ENCODE measurements at regions not wholly inside any gene's neighbourhood (a gene's known extent, or its start where the extent isn't known, plus 50 kb on each side); places are given as distances from the start of the nearest gene placed in this dataset.

DNA sequence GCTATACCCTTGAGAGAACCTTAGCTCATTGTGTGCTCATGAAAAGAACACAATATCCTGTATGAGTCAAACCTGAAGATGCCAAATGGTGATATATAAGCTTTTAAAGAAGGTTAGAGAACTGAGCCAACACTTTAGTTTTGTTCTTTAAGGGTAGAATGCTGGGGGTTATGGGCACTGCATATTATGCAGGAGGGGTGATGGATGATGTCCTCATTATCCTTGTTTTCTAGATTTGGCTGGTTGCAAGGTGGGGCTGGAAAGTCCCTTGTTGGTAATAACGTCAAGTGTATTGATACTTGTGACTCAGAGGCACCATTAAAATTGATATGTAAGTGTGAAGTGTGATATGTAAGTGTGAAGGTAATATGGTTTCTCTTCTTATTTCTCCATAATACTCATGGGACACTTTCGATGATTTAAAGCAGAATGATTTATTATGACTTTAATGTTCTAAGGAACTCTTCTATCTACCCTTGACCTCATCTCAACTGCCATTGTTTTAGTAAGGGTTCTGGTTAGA is 113.7 kb upstream of the DTNBP1 start:
- H3K4me1 Mint-ChIP-seq, result peaks cover 5% of the 10 kb centered on the region
- no peaks in the 10 kb centered on the region for H3K36me3 Mint-ChIP-seq
- no peak overlapping the region for H3K4me3 Mint-ChIP-seq
- H3K27ac Mint-ChIP-seq, result peak overlapping the region; percentile 64
- H3K27me3 Mint-ChIP-seq, result peaks cover 3% of the 10 kb centered on the region
- no peaks in the 10 kb centered on the region for H3K9me3 Mint-ChIP-seq

DNA sequence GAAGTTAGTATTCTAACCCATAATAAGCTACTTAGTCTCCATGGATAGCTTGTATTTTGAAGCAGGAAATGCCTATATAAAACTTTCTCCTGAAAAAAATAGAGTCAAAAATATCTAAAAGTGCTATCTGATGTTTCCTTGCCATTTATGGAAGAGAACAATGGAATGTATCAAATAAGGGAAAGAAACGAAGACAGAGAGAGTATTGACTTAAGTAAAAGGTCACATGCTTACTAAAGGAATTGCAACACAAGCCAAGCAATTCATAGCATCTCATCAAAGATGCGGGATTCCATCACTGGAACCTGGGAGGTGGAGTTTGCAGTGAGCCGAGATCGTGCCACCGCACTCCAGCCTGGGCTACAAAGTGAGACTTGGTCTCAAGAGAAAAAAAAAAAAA is 112.9 kb upstream of the DTNBP1 start:
- H3K4me1 Mint-ChIP-seq, result peaks cover 5% of the 10 kb centered on the region
- no peak overlapping the region for H3K4me3 Mint-ChIP-seq
- H3K27me3 Mint-ChIP-seq, result peaks cover 3% of the 10 kb centered on the region
- H3K9me3 Mint-ChIP-seq, result no peaks in the 10 kb centered on the region
- H3K27ac Mint-ChIP-seq, result no peak overlapping the region
- H3K36me3 Mint-ChIP-seq, result no peaks in the 10 kb centered on the region

DNA sequence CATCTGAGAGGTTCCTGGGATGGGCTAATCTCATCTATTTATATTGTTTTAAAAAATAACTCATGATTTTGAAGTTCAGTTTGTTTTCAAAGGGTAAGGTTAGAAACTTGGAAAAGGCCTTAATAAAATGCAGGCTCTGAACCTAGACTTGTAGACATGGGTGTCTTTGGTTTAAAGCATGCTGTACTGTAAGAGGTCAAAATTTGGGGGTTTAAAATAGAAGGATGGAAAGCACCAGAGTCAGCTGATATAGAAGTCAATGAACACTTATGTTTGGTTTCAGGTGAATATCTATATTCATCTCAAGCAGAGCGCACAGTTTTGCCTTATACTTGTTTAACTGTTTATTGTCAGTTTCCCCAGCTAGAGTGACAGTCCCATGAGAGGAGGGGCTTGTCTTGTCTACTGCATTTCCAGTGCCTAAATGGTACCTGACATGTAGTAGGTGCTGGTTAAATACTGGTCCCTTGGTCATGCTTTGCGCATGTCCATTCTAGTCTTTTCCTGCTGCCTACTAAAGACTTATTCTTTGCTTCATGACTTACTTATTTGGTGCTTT is 112.3 kb upstream of the DTNBP1 start:
- Mint-ChIP-seq H3K4me3 (no peak overlapping the region), H3K27me3 (peaks cover 3% of the 10 kb centered on the region), H3K4me1 (peaks cover 5% of the 10 kb centered on the region), H3K36me3 (no peaks in the 10 kb centered on the region), H3K9me3 (no peaks in the 10 kb centered on the region), H3K27ac (no peak overlapping the region)

DNA sequence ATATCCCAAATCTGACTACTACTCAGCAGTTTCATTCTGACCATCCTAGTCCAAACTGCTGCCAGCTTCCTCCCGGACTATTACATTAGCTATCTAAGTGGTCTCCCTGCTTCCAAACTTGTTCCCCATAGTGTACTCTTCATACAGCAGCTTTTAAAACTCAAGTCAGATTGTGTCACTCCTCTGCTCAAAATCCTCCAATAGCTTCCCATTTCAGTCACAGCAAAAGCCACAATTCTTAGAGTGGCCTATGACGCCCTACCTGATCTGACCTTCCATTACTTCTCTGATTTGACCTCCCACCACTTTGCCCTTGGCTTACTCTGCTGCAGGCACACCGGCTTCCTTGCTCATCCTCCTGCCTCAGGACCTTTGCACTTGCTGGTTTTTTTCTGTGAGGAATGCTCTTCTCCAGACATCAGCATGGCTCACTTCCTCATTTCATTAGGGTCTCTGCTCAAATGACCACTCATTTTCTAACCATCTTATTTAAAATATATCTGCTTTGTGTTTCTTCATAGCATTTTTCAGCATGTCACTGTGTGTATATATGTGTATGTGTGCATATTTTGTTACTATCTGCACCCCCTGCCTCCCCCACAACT is 111.1 kb upstream of the DTNBP1 start:
- Mint-ChIP-seq H3K36me3 (no peaks in the 10 kb centered on the region), H3K9me3 (no peaks in the 10 kb centered on the region), H3K27me3 (peaks cover 3% of the 10 kb centered on the region), H3K4me1 (peaks cover 5% of the 10 kb centered on the region), H3K27ac (no peak overlapping the region), H3K4me3 (no peak overlapping the region)

DNA sequence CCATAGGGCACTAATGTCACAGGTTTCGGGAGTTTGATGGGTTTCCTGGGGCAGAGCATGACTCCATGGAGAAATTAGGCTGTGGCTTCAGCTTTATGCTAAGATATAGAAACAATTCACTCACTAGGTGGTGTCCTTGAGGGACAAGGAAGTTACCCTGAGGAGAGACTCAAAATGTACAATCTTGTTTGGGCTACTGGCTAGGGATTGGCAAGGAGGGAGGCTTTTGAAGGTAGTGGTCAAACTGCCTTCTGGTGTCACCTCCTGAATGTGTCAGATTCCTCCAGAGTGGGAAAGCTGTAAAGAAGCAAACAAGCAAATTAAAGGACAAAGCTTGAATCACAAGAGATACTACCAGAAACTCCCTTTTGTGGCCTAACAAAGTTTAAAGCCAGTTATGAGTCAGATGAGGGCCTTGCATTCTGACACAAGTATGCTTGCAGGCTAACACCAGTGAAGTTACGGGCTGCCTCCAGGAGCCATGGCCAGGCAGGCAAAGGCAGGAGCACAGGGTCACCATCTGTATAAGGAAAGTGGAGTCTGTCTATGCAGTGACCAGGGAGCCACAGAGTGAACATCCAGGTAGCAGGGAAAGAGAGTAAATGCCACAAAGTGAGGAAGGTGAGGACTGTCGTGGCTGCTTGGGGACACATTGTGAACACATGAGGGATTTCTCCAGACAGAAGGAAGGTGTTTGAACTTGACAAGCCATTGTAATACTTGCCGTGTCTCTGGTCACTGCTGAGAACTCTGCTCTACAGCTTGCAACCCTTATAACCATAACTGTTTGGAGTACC is 107.7 kb upstream of the DTNBP1 start:
- Mint-ChIP-seq H3K27me3 (no peaks in the 10 kb centered on the region), H3K4me1 (no peaks in the 10 kb centered on the region), H3K36me3 (no peaks in the 10 kb centered on the region), H3K27ac (no peak overlapping the region), H3K4me3 (no peak overlapping the region), H3K9me3 (no peaks in the 10 kb centered on the region)

DNA sequence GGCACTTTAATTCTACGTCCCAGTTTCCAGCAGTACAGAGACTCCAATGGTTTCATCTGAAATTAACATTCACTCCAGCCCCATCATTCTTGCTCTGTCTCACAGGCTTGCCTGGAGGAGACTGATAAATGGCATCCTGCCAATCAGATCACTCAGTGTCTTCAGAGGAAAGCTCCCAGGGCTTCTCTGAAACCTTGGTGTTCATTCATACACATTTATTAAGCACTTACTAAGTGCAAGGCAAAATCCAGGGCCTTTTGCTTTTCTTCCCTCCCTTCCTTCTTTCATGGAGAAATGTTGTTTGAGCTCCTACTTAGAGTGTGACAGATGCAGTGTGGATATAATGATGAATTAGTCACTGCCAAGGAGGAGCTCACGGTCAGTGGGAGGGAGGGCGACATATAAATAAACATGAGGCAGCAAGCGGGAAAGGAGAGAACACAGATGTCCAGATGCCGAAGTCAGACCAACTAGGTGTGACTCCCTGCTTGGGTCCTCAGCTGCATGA is 106.7 kb upstream of the DTNBP1 start:
- no peak overlapping the region for H3K4me3 Mint-ChIP-seq
- no peaks in the 10 kb centered on the region for H3K27me3 Mint-ChIP-seq
- H3K36me3 Mint-ChIP-seq, result no peaks in the 10 kb centered on the region
- H3K4me1 Mint-ChIP-seq, result no peaks in the 10 kb centered on the region
- no peaks in the 10 kb centered on the region for H3K9me3 Mint-ChIP-seq
- no peak overlapping the region for H3K27ac Mint-ChIP-seq

DNA sequence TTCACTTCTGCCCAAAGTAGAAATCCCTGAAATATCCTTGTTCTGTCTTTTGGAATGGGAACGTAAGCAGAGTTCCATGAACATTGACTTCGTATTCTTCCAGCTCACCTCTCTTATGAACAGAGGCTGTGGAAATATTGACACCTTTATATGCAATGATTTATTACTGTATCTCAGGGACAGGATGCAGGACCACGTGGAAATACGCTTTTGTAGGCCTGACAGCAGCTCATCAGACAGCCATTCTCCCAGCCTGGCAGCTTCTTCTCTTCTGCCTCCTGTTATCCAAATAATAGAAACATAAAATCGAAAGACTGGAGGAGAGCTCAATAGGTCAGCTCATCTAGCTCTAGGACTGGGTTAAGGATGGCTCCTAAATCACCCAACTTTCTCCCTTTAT is 106.2 kb upstream of the DTNBP1 start:
- Mint-ChIP-seq H3K9me3 (no peaks in the 10 kb centered on the region), H3K27ac (no peak overlapping the region), H3K27me3 (no peaks in the 10 kb centered on the region)

DNA sequence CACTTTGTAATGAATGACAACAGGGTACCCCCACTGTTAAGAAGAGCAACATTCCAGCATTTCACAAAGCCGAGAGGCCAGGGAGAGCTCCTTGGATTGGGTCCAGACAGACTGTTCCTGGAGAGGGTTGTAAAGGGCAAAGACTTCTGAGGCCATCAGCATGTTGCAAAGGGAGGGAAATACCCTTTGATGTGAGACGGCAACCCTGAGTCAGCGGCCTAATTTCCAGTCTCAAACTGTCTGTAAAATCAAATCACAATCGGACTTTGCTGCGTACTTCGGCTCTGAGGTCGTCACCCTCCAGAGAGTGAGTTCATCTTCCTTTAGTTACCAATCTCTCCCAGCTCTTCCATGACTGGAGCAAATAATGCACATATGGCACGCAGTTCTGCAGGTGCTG is 101.0 kb upstream of the DTNBP1 start:
- Mint-ChIP-seq H3K27ac (no peak overlapping the region), H3K4me3 (no peak overlapping the region), H3K9me3 (no peaks in the 10 kb centered on the region), H3K27me3 (no peaks in the 10 kb centered on the region), H3K4me1 (no peaks in the 10 kb centered on the region), H3K36me3 (no peaks in the 10 kb centered on the region)

More for the DNA sequence above, 106.2 kb upstream of the DTNBP1 start:
- Mint-ChIP-seq H3K4me1 (no peaks in the 10 kb centered on the region), H3K36me3 (no peaks in the 10 kb centered on the region), H3K4me3 (no peak overlapping the region)

DNA sequence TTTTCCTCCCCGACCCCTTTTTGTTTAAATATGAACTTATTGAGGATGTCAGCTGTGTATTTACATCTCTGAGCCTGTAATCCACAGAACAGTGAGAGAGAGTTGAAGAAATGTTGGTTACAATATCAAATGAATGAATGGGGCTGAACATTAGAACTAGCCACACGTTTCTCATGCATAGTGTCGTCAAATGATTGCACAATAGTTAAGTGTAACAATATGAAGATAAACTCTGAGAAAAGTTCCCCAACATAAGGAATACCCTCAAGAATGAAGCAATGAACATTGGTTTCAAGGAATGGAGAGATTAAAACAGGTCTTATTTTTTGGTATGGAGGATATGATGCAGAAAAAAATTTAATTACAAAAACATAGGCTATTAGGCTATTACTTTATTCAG is 100.5 kb upstream of the DTNBP1 start:
- no peaks in the 10 kb centered on the region for H3K4me1 Mint-ChIP-seq
- no peak overlapping the region for H3K27ac Mint-ChIP-seq
- H3K36me3 Mint-ChIP-seq, result no peaks in the 10 kb centered on the region
- no peaks in the 10 kb centered on the region for H3K9me3 Mint-ChIP-seq
- H3K27me3 Mint-ChIP-seq, result no peaks in the 10 kb centered on the region
- H3K4me3 Mint-ChIP-seq, result no peak overlapping the region

DNA sequence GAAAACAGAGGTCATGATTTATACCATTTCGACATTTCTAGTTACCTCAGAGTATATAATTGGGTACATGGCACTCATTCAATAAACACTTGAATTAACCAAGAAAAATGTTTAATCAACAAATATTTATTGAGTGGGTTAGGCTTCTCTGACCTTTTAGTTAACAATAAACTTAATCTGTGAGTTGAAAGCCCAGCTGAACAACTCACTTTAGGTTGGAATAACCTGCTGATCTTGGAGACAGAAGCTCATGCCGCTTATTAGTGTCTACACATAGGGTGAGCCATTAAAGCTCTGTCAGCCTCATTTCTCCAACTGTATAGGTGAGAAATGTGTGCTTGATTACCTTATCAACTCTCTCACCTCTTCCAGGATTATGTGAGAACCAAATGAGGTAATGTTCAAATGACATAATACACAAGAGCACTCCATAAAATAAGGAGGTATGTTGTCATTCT is 98.2 kb upstream of the DTNBP1 start:
- H3K9me3 Mint-ChIP-seq, result no peaks in the 10 kb centered on the region
- H3K4me1 Mint-ChIP-seq, result no peaks in the 10 kb centered on the region
- H3K4me3 Mint-ChIP-seq, result no peak overlapping the region
- H3K27ac Mint-ChIP-seq, result no peak overlapping the region
- H3K36me3 Mint-ChIP-seq, result no peaks in the 10 kb centered on the region
- no peaks in the 10 kb centered on the region for H3K27me3 Mint-ChIP-seq

DNA sequence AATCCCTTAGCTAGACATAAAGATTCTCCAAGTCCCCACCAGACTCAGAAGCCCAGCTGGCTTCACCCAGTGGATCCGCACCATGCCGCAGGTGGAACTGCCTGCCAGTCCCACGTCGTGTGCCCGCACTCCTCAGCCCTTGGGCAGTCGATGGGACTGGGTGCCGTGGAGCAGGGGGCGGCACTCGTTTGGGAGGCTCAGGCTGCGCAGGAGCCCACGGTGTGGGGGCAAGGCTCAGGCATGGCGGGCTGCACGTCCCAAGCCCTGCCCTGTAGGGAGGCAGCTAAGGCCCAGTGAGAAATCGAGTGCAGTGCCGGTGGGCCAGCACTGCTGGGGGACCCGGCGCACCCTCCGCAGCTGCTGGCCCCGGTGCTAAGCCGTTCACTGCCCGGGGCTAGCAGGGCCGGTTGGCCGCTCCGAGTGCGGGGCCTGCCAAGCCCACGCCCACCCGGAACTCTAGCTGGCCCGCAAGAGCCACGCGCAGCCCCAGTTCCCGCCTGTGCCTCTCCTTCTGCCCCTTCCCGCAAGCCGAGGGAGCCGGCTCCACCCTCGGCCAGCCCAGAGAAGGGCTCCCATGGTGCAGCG is 95.9 kb upstream of the DTNBP1 start:
- H3K9me3 Mint-ChIP-seq, result no peaks in the 10 kb centered on the region
- H3K4me3 Mint-ChIP-seq, result no peak overlapping the region
- H3K36me3 Mint-ChIP-seq, result no peaks in the 10 kb centered on the region
- H3K27ac Mint-ChIP-seq, result no peak overlapping the region
- H3K4me1 Mint-ChIP-seq, result no peaks in the 10 kb centered on the region
- no peaks in the 10 kb centered on the region for H3K27me3 Mint-ChIP-seq

DNA sequence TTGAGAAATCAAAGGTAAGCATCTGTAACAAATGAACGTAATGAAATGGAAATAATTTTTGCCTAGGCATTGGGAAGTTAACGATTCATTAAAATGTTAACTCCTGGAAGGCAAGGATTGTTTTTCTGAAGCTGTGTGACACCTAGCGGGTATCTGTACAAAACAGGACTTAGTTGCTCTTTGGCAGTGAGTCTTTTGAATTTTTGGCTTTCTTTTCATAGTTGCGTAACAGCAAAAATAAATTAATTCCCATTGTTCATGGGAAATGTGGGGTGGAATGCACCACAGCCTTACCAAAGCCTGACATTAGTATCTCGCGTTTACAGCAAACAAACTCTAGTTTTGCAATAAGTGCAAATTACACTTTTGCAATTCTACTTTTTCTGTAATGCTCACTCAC is 92.7 kb upstream of the DTNBP1 start:
- Mint-ChIP-seq H3K27ac (no peak overlapping the region), H3K36me3 (no peaks in the 10 kb centered on the region), H3K4me3 (no peak overlapping the region), H3K4me1 (no peaks in the 10 kb centered on the region), H3K27me3 (no peaks in the 10 kb centered on the region), H3K9me3 (no peaks in the 10 kb centered on the region)

DNA sequence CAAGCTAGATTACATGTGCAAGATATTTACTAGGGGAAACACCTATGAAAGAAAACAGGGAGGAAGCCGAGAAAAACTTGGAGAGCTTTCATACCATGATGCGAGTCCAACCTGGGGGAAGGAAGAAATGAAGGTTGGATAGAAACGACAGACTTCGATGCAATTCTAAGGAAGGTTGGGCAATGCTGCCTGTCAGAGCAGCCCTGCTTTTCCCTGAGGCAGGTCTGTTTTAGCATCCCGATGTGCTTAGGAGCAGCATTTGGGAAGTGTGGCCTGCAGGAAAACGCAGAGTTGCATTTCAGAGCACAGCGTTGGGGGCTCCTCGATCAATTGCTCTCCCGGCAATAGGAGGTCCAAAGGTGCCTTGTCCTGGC is 91.9 kb upstream of the DTNBP1 start:
- no peak overlapping the region for H3K4me3 Mint-ChIP-seq
- H3K9me3 Mint-ChIP-seq, result no peaks in the 10 kb centered on the region
- no peaks in the 10 kb centered on the region for H3K4me1 Mint-ChIP-seq
- no peaks in the 10 kb centered on the region for H3K36me3 Mint-ChIP-seq
- no peak overlapping the region for H3K27ac Mint-ChIP-seq
- no peaks in the 10 kb centered on the region for H3K27me3 Mint-ChIP-seq

DNA sequence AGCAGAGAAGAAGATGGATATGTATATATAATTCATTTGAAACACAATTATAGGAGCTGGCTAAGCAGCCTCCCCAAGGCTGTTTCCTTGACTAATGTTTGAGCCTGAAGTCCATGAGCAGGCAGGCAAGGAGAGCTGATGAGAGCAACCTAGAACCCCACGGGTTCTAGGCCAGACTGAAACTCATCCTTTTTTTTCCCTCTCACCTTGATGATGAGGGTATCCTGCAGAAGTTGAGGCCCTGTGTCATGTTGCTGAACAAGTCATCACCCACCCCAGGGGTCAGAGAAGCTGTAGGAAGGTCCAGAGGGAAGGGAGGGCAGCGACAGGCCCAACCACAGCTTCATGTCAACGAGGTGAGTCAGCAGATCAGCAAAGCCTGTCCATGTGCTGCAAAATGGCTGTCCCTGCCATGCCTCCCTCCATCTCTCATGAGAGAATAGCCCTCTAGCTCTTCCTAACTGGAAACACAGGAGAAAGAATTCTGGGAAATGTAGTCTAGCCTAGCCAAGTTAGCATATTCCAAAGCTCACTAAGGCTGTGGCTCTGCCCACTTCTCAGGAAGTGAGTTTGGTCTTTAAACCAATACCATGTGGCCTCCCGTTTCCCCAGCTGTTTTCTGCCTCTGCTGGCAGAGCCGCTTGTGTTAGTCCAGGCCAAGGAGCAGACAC is 91.3 kb upstream of the DTNBP1 start:
- Mint-ChIP-seq H3K9me3 (no peaks in the 10 kb centered on the region), H3K27ac (no peak overlapping the region)

DNA sequence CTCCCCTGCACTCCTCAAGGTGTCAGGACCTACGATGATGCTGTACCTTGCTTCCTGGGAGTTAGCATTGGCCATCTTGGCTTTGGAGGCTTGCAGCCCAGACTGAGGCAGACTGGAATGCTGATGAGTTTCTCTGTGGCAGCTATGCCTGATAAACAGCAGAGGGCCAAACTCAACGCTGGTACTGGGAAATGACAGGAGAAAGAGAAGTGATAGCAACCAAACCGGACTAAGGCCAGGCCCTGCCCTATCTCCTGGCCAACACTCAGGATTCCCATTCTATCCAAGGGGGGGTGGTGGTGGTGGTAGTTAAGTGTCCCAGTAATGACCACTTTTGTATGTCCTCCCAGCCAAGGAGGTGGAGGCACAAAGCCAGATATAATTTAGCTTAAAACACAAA is 90.0 kb upstream of the DTNBP1 start:
- Mint-ChIP-seq H3K27me3 (no peaks in the 10 kb centered on the region), H3K36me3 (no peaks in the 10 kb centered on the region), H3K4me1 (no peaks in the 10 kb centered on the region), H3K27ac (no peak overlapping the region), H3K9me3 (no peaks in the 10 kb centered on the region), H3K4me3 (no peak overlapping the region)

More for the DNA sequence above, 91.3 kb upstream of the DTNBP1 start:
- no peaks in the 10 kb centered on the region for H3K36me3 Mint-ChIP-seq
- no peak overlapping the region for H3K4me3 Mint-ChIP-seq
- H3K27me3 Mint-ChIP-seq, result no peaks in the 10 kb centered on the region
- H3K4me1 Mint-ChIP-seq, result no peaks in the 10 kb centered on the region

Data from activated naive CD4-positive, alpha-beta T cell treated with anti-CD3 and anti-CD28 coated beads, Interleukin-2, amount 50 U/mL, for 24 hours (primary cell).